Astrocyte of the hippocampus (primary cell): ENCODE measurements at regions not wholly inside any gene's neighbourhood (a gene's known extent, or its start where the extent isn't known, plus 50 kb on each side); places are given as distances from the start of the nearest gene placed in this dataset.

Source experiments
- DNase-seq: peaks from one replicate; pipeline ENCODE4 v3.0.0; 2011; ENCODE audit warnings: low read depth, low spot score

GRCh38 chr11:88448131-88448670 lies 110.7 kb upstream of the CTSC start:
- DNase-seq = no peak

GRCh38 chr11:88447281-88447680 lies 109.7 kb upstream of the CTSC start:
- no peak for DNase-seq

DNA sequence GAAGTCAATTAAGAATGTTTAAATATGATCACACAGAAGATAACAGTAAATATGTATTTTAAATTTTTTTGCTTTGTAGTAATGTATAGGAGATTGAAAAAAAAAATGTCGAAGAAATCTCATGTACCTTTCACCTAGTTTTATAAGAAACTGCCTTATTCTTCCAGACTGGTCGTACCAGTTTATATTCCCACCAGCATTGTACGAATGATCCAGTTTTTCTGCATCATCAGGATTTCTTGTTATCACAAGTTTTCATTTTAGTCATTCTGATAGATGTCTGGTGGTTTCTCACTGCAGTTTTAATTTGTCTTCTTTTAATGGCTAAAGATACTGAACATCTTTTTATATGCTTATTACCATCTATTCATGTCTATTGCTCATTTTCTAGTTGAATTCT lies 101.8 kb upstream of the CTSC start:
- DNase-seq = no peak

DNA sequence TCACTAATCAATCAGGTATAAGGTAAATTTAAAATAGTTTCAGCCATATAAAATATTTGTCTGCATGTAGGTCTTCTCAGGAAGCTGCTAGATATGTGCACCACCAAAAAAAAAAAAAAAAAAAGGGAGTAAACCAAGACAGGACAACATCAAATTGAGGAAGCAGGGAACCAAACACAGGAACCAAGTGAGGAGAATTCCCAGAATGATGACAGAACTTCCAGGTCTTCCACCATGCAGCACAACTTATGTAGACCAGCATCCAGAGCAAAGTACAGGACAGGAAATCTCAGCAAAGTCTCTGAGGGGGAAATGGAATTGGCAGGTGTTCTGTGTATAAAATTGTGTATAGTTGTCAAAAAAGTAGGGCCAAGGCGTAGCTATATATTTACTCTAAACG lies 101.2 kb upstream of the CTSC start:
- DNase-seq = no peak

DNA sequence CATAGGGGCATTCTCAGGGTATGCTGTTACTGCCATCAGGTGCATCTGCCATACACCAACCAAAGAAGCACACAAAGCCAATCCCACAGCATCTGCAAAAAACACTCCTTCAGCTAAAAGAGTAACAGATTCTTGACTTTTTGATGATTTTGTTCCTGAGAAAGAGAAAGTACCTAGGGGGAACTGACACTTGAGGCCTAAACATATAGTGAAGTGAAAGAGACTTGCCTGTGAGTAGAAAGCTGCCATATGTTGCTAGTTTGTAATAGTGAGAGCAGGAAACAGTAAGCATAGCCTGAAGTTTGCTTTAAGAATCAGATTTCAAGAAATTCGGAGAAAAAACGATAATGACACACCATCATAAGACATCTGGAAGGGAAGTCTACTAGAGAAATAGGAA lies 97.9 kb upstream of the CTSC start:
- no peak for DNase-seq

- DNase-seq = no peak
Observed at GRCh38 chr11:88434333-88434976, 96.9 kb upstream of the CTSC start.

DNA sequence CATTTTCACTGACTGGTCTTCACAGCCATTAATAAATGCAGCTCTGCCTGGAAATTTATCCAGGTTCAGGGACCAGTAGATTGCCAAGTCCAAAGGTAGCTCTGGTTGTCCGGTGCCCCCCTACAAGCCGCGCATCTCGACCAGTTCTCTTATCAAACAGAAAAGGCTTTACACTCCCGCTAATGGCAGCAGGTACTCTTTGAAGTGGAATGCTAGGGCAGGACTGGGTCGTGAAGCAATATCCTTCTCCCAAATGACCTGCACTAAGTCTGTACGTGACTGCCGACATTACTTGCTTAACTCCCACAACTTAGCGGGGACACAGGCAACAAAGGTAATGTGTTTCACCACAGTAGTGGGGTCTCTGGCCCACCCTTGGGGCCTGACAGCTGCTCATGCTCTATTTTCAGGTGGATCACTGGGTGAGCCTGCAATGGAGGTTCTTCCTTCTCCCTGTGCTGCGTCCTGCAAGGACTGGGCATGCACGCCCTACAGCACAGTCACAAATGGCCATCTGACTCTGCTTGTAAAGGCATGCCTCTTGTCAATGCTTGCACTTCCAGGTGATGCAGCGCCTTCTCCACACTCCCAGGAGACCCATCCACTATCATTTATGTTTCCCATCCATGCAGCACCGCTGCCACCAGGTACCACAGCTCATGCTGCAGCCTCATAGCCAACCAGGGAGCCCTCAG lies 96.1 kb upstream of the CTSC start:
- DNase-seq = no peak

DNA sequence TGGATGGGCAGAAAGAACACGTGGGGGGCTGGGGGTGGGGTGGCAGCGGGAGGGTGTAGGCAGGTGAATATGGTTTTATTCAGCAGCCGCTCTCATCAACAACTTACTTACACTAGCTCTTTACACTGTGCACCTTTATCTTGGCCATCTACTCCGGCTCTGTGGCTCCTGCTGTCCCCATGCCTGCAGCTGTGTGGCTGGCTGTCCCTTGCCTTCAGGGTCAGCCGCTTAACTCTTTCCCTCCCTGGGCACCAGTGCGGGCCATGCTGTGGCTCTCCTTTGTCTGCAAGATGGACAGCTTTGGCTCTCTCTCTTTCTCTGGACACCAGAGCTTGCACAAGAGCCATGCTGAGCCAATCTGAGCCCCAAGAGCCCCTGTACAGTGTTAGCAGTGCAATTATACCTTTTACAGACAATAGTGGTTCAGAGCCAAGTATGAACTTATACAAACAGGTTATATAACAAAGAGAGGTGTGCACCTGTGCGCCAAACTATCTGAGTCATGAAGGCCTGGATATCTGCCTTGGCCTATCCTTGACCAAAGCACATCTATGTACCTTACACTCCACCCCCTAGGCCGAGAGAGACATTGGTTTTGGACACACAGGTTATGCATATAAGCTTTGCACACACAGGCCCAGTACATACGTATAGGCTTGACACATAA lies 94.3 kb upstream of the CTSC start:
- no peak for DNase-seq

GRCh38 chr11:88428959-88429358 lies 91.4 kb upstream of the CTSC start:
- DNase-seq = no peak

GRCh38 chr11:88427719-88428118 lies 90.2 kb upstream of the CTSC start:
- DNase-seq = no peak

- DNase-seq = no peak
Observed at GRCh38 chr11:88424881-88425280, 87.3 kb upstream of the CTSC start.

DNA sequence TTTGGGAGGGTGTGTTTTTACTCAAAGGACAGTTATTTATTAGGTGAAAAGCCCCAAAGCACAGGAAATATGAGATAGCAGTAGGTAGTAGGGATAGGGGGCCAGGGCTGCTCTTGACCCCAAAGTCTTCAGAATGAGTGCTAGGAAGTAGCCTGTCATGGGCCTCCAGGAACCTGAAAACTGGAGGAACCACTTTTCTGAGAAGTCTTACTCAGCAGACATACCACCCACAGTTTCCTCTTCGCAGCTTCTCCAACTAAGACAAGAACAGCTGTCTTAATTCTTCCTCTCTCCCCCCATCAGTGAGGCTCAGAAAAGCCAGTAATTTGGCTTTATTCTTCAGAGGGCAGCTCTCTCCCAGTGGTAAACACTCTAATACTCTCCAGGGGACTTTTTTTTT lies 84.0 kb upstream of the CTSC start:
- DNase-seq = no peak

DNA sequence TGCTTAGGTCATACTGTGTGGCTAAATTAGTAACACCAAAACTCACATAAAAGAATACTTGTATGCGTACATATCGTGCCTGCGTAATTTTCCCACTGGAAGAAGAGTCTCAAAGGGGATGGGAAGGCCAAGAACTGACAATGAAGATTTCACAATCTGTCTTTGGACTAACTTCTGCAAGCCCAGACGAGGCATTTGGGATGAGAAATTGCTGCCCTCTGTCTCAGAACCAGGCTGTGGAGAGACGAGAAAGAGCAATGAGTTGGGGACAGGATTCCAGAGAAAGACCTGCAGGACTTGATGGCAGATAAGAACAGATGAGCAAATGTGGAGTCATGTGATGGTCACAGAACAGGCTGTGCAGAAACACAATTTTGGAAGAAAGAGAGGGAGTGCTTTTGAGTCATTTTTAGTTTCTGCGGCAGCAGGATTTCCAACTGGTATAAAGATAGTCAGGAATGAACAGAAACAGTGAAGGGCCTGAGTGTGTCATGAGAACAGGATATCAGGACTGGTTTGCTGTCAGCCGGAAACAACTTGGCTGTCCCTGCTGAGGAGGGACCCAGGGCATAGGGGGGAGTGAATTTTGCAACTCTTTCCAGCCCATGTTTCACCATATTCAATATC lies 82.7 kb upstream of the CTSC start:
- no peak for DNase-seq

DNA sequence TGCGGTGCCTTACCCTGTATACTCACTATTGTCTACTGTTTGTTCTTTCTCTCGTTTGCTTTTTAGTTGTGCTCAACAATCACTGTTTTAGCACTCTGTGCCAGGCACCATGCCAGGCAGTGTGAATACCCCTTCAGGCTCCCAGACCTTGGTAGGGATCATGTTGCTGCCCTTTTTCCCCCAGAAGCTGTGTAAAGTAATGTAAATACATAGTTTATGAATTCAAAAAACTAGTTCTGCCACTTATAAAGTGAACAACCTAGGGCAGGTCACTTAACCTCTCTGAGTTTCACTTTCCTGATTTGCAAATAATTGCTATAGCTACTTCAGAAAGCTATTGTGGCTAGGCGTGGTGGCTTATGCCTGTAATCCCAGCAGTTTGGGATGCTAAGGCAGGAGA lies 81.0 kb upstream of the CTSC start:
- no peak for DNase-seq

DNA sequence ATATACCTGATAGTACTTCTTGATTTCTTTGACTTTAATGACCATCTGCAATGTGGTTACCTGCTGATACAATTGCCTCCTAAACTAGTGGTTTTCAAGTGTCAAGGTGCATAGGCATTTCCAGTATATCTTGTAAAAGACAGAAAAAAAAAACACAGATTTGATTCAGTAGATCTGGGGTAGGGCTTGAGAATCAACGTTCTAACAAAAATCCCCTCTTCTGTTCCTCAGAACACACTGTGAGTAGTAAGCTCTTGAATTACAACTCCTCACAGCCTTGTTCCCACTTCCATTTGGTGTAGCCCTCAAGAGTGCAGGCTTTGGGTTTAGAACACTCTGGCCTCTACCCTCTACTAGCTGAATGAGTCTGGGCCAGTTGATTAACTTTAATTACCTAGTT lies 78.0 kb upstream of the CTSC start:
- no peak for DNase-seq

GRCh38 chr11:88414981-88415413 lies 77.5 kb upstream of the CTSC start:
- no peak for DNase-seq

- DNase-seq = peak; percentile 86
Observed at GRCh38 chr11:88414385-88414861, 76.9 kb upstream of the CTSC start.

- DNase-seq = peak; percentile 62
Observed at GRCh38 chr11:88411265-88411664, 73.7 kb upstream of the CTSC start.

DNA sequence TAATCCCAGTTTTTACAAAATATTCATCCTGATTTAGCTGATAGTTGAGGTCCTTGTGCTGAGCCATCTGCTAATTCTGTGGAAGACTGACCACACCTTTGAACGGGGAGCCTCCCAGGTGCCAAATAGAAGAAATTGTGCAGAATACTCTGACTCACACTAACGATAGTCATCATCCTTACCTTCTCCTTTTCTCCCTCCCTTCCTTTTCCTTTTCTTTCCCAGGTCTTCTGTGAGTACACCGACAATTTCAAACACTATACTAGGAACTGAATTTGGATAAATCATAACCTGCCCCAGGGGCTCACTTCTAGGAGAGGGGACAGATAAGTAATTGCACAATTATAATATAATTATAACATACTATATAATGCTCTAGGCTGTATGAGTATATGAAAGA lies 73.1 kb upstream of the CTSC start:
- no peak for DNase-seq

GRCh38 chr11:88410056-88410455 lies 72.5 kb upstream of the CTSC start:
- DNase-seq = no peak

GRCh38 chr11:88406876-88407275 lies 69.3 kb upstream of the CTSC start:
- no peak for DNase-seq

DNA sequence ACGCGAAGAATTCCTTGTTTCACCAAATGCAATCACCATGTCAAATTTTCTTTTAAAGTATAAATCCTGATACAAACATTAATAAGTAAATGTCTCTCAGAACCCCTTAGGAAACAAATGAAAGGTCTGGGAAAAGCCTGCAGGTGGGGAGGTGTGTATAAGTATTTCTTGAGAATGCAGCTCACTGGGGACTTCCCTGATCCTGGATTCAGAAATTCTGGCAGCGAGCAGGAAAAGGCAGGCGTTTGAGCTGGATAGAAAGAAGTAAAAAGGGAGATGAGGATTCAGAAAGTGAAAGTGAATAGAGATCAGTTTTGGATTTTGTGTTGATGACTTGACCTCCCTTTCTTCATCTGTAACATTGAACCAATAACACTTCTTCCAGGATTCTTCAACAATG lies 68.3 kb upstream of the CTSC start:
- DNase-seq = no peak
